COLO668 (cell line): ENCODE measurements at regions not wholly inside any gene's neighbourhood (a gene's known extent, or its start where the extent isn't known, plus 50 kb on each side); places are given as distances from the start of the nearest gene placed in this dataset.

ENCODE experiments used
- DNase-seq: peaks from one replicate; lab custom pipeline; 2025; ENCODE audit not compliant: unreplicated experiment; lab: John Stamatoyannopoulos, UW

GRCh38 chr4:99714179-99714578 lies 56.6 kb upstream of the C4orf54 start:
- no peak for DNase-seq

DNA sequence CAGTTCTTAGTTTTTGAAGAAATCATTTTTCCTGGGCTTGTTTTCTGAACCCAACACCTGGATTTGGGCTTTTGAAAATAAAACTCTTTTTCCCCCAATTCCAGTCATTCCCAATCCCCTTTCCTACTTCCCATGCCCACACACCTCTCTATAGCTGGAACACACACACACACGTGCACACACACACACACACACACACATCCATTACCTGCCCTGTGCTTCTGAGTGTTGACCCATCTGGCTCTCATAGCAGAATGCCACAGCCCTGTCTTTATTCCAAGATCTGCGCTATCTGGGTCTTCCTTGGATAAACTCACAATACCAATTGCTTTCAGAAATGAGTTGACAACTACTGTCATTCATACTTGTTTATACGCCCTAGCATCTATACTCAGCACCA lies 54.9 kb upstream of the C4orf54 start:
- no peak for DNase-seq

GRCh38 chr4:99712099-99712498 lies 54.5 kb upstream of the C4orf54 start:
- no peak for DNase-seq

- no peak for DNase-seq
Measured at GRCh38 chr4:99711657-99712056, 54.0 kb upstream of the C4orf54 start.

DNA sequence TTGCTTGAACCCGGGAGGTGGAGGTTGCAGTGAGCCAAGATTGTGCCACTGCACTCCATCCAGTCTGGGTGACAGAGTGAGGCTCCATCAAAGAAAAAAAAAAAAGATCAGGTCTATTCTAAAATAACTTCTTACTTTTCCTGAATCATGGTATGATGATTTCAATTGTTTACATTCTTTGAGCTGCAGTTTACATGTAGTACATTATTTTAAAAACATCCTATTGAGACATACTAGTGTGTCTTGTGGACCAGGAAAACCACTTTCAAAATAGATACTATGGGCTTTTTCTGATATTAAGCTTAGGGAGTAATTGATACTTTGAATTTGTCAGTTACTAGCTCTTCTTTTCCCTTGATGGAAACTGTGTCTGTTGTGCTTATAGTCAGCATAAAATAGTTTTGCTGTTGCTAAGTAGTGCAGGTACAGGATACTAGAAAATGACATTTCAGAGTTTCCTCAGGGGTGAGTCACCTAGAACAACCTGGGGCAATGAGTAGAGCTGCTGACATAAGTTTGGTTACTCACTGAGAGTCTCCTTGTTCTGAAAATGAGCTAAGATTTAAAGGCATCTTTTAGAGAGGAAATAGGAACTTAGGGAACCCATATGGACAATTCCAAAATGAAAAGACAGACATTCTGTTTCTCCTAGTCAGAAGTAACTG lies 53.2 kb upstream of the C4orf54 start:
- DNase-seq, result no peak

DNA sequence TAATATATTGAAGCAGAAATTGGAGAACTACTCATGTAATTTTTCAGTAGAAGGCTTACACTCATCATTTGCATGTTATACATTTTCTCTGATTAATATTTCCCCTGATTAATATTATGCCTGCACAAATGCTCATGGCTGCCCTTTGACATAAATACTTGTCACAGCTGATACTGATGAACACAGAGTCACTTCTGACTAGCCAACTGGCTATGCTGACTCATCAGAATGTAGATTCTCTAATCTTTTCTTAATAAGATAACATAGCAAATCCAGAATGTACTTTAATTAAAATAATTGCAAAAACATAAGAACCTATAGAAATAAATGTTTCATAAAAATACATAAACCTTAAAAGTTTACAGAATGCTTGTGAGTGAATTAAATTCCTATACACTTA lies 52.4 kb upstream of the C4orf54 start:
- no peak for DNase-seq

- DNase-seq, result no peak
Measured at GRCh38 chr4:99708551-99708950, 50.9 kb upstream of the C4orf54 start.
